ENCODE measurements at regions not wholly inside any gene's neighbourhood (a gene's known extent, or its start where the extent isn't known, plus 50 kb on each side); places are given as distances from the start of the nearest gene placed in this dataset.

GRCh38 chr3:151644020-151644620, 89.6 kb upstream of the AADACL2 start:
- Histone ChIP-seq H3K27me3 (replicated peaks; ENCODE audit: insufficient read depth) (no peaks in the 10 kb centered on the region), H3K4me3 (no peak overlapping the region), H3K4me1 (replicated peaks) (no peaks in the 10 kb centered on the region), H3K36me3 (no peaks in the 10 kb centered on the region), H3K9me3 (no peaks in the 10 kb centered on the region), H3K27ac (no peak overlapping the region)
- no peak for TF ChIP-seq CTCF (IDR thresholded peaks at IDR 0.05)
- no peak for TF ChIP-seq POLR2AphosphoS5 (IDR thresholded peaks at IDR 0.05)
- TF ChIP-seq POLR2A (IDR thresholded peaks at IDR 0.05): no peak
- intact Hi-C loops (cut with DNase I): no loop called here
- 79% methylated on average over 1 of the region's 1 CpG for WGBS
- no peak for DNase-seq (ENCODE audit: low spot score)

GRCh38 chr3:151639418-151639740, 94.3 kb upstream of the AADACL2 start:
- H3K36me3 ChIP-seq: no peaks in the 10 kb centered on the region
- 24% methylated on average over 2 of the region's 2 CpGs for WGBS
- no peaks in the 10 kb centered on the region for H3K9me3 ChIP-seq
- no peak for TF ChIP-seq CTCF (IDR thresholded peaks at IDR 0.05)
- TF ChIP-seq POLR2AphosphoS5 (IDR thresholded peaks at IDR 0.05): no peak
- no peak for TF ChIP-seq POLR2A (IDR thresholded peaks at IDR 0.05)
- DNase-seq (ENCODE audit: low spot score): no peak
- H3K27ac ChIP-seq: no peak overlapping the region
- no peaks in the 10 kb centered on the region for H3K27me3 ChIP-seq (replicated peaks; ENCODE audit: insufficient read depth)
- no peaks in the 10 kb centered on the region for H3K4me1 ChIP-seq (replicated peaks)
- intact Hi-C loops (cut with DNase I): no loop called here
- H3K4me3 ChIP-seq: no peak overlapping the region

GRCh38 chr3:151638555-151639417, 94.9 kb upstream of the AADACL2 start:
- intact Hi-C loops (cut with DNase I): no loop called here

GRCh38 chr3:151635905-151636304, 97.8 kb upstream of the AADACL2 start:
- WGBS: 63% methylated on average over 3 of the region's 3 CpGs
- Histone ChIP-seq H3K4me3 (no peak overlapping the region), H3K27ac (no peak overlapping the region), H3K9me3 (no peaks in the 10 kb centered on the region), H3K27me3 (replicated peaks; ENCODE audit: insufficient read depth) (no peaks in the 10 kb centered on the region), H3K36me3 (no peaks in the 10 kb centered on the region), H3K4me1 (replicated peaks) (no peaks in the 10 kb centered on the region)
- TF ChIP-seq POLR2AphosphoS5 (IDR thresholded peaks at IDR 0.05) (no peak), POLR2A (IDR thresholded peaks at IDR 0.05) (no peak), CTCF (IDR thresholded peaks at IDR 0.05) (no peak)
- intact Hi-C loops (cut with DNase I): no loop called here
- no peak for DNase-seq (ENCODE audit: low spot score)

More at GRCh38 chr3:151638555-151639417, 94.9 kb upstream of the AADACL2 start:
- no peak for DNase-seq (ENCODE audit: low spot score)
- H3K27ac ChIP-seq: no peak overlapping the region
- 35% methylated on average over 4 of the region's 4 CpGs for WGBS
- H3K4me3 ChIP-seq: no peak overlapping the region
- no peaks in the 10 kb centered on the region for H3K36me3 ChIP-seq
- TF ChIP-seq POLR2AphosphoS5 (IDR thresholded peaks at IDR 0.05) (no peak), CTCF (IDR thresholded peaks at IDR 0.05) (no peak), POLR2A (IDR thresholded peaks at IDR 0.05) (no peak)
- no peaks in the 10 kb centered on the region for H3K27me3 ChIP-seq (replicated peaks; ENCODE audit: insufficient read depth)
- H3K4me1 ChIP-seq (replicated peaks): no peaks in the 10 kb centered on the region
- no peaks in the 10 kb centered on the region for H3K9me3 ChIP-seq

GRCh38 chr3:151631946-151632345, 101.8 kb upstream of the AADACL2 start:
- Histone ChIP-seq H3K36me3 (no peaks in the 10 kb centered on the region), H3K27ac (no peak overlapping the region), H3K27me3 (replicated peaks; ENCODE audit: insufficient read depth) (no peaks in the 10 kb centered on the region), H3K4me3 (no peak overlapping the region), H3K9me3 (no peaks in the 10 kb centered on the region), H3K4me1 (replicated peaks) (no peaks in the 10 kb centered on the region)
- 73% methylated on average over 2 of the region's 2 CpGs for WGBS
- no peak for TF ChIP-seq CTCF (IDR thresholded peaks at IDR 0.05)
- TF ChIP-seq POLR2AphosphoS5 (IDR thresholded peaks at IDR 0.05): no peak
- no peak for TF ChIP-seq POLR2A (IDR thresholded peaks at IDR 0.05)
- no peak for DNase-seq (ENCODE audit: low spot score)
- intact Hi-C loops (cut with DNase I): no loop called here

All from prostate gland (tissue), 2 donors.